H9 (cell line): ENCODE measurements at regions not wholly inside any gene's neighbourhood (a gene's known extent, or its start where the extent isn't known, plus 50 kb on each side); places are given as distances from the start of the nearest gene placed in this dataset.

Source experiments
- DNase-seq: peaks from one replicate; pipeline ENCODE4 v3.0.0-alpha.2; 2017
- H2AFZ ChIP-seq: one replicate; pipeline ENCODE4 v1.6.1; 2013; ENCODE audit warnings: mild to moderate bottlenecking, low read length, control low read depth, moderate library complexity
- H2AK5ac ChIP-seq: 2 replicates; pipeline ENCODE4 v1.6.1; 2013; ENCODE audit warnings: low read length, control low read depth, mixed read lengths; ENCODE audit not compliant: insufficient read length
- H2BK120ac ChIP-seq: one replicate; pipeline ENCODE4 v1.6.1; 2013; ENCODE audit warnings: low read depth, mild to moderate bottlenecking, low read length, control low read depth, inconsistent platforms; ENCODE audit not compliant: poor library complexity, severe bottlenecking
- H2BK12ac ChIP-seq: 2 replicates; pipeline ENCODE4 v1.6.1; 2013; ENCODE audit warnings: low read length, control low read depth, mixed read lengths, low read depth; ENCODE audit not compliant: insufficient read length
- H2BK15ac ChIP-seq: 2 replicates; pipeline ENCODE4 v1.6.1; 2013; ENCODE audit warnings: low read depth, low read length, control low read depth
- H2BK20ac ChIP-seq: one replicate; pipeline ENCODE4 v1.6.1; 2013; ENCODE audit warnings: low read depth, mild to moderate bottlenecking, low read length, control low read depth, inconsistent platforms; ENCODE audit not compliant: poor library complexity, severe bottlenecking
- H2BK5ac ChIP-seq: 2 replicates; pipeline ENCODE4 v1.6.1; 2013; ENCODE audit warnings: low read length, control low read depth, mixed read lengths; ENCODE audit not compliant: insufficient read length
- H3K14ac ChIP-seq: 2 replicates; pipeline ENCODE4 v1.6.1; 2013; ENCODE audit warnings: low read length, control low read depth; ENCODE audit not compliant: insufficient read depth
- H3K18ac ChIP-seq: 2 replicates; pipeline ENCODE4 v1.6.1; 2013; ENCODE audit warnings: low read depth, mild to moderate bottlenecking, mixed read lengths, low read length, control low read depth; ENCODE audit not compliant: insufficient read length
- H3K23ac ChIP-seq: 2 replicates; pipeline ENCODE4 v1.6.1; 2013; ENCODE audit warnings: low read length, control low read depth, mixed read lengths, low read depth; ENCODE audit not compliant: insufficient read length
- H3K23me2 ChIP-seq: 2 replicates; pipeline ENCODE4 v1.6.1; 2013; ENCODE audit warnings: low read depth, mild to moderate bottlenecking, mixed read lengths, low read length, control low read depth; ENCODE audit not compliant: insufficient read length, poor library complexity, severe bottlenecking
- H3K27ac ChIP-seq: 2 replicates; pipeline ENCODE4 v1.5.1; 2013; ENCODE audit warnings: low read length, control low read depth, mixed read lengths, low read depth; ENCODE audit not compliant: insufficient read length
- H3K27me3 ChIP-seq: 2 replicates; pipeline ENCODE4 v1.6.1; 2013; ENCODE audit warnings: low read length, control low read depth, inconsistent platforms; ENCODE audit not compliant: insufficient read depth
- H3K4ac ChIP-seq: 2 replicates; pipeline ENCODE4 v1.6.1; 2013; ENCODE audit warnings: low read depth, mild to moderate bottlenecking, control low read depth, inconsistent platforms, low read length, moderate library complexity
- H3K4me1 ChIP-seq: 2 replicates; pipeline ENCODE4 v1.6.1; 2013; ENCODE audit warnings: low read length, control low read depth, inconsistent platforms; ENCODE audit not compliant: insufficient read depth
- H3K4me2 ChIP-seq: 2 replicates; pipeline ENCODE4 v1.6.1; 2013; ENCODE audit warnings: low read length, control low read depth, mixed read lengths; ENCODE audit not compliant: insufficient read length, insufficient read depth
- H3K56ac ChIP-seq: 2 replicates; pipeline ENCODE4 v1.6.1; 2013; ENCODE audit warnings: low read depth, mild to moderate bottlenecking, mixed read lengths, low read length, control low read depth; ENCODE audit not compliant: insufficient read length
- H3K79me1 ChIP-seq: 2 replicates; pipeline ENCODE4 v1.6.1; 2013; ENCODE audit warnings: low read depth, mild to moderate bottlenecking, moderate library complexity, low read length, control low read depth, inconsistent platforms; ENCODE audit not compliant: insufficient read depth, poor library complexity, severe bottlenecking
- H3K79me2 ChIP-seq: 2 replicates; pipeline ENCODE4 v1.6.1; 2013; ENCODE audit warnings: low read length, control low read depth, inconsistent platforms; ENCODE audit not compliant: insufficient read depth
- H3K9ac ChIP-seq: 2 replicates; pipeline ENCODE4 v1.6.1; 2013; ENCODE audit warnings: low read length, control low read depth, mixed read lengths; ENCODE audit not compliant: insufficient read length; ENCODE audit errors: extremely low read depth
- H3K9me3 ChIP-seq: one replicate; pipeline ENCODE4 v1.6.1; 2013; ENCODE audit warnings: low read depth, low read length, inconsistent platforms; ENCODE audit not compliant: control insufficient read depth
- H3T11ph ChIP-seq: one replicate; pipeline ENCODE4 v1.6.1; 2013; ENCODE audit warnings: mild to moderate bottlenecking, low read length, control low read depth, inconsistent platforms
- H4K20me1 ChIP-seq: one replicate; pipeline ENCODE4 v1.6.1; 2013; ENCODE audit not compliant: control insufficient read depth, insufficient read length, insufficient read depth
- H4K5ac ChIP-seq: 2 replicates; pipeline ENCODE4 v1.6.1; 2013; ENCODE audit warnings: low read depth, mild to moderate bottlenecking, mixed read lengths, low read length, control low read depth; ENCODE audit not compliant: insufficient read length
- H4K8ac ChIP-seq: replicated peaks from 2 replicates; pipeline ENCODE4 v1.6.1; 2013; ENCODE audit warnings: low read length, control low read depth, mixed read lengths, low read depth; ENCODE audit not compliant: insufficient read length
- H4K91ac ChIP-seq: 2 replicates; pipeline ENCODE4 v1.6.1; 2013; ENCODE audit warnings: low read depth, mild to moderate bottlenecking, moderate library complexity, mixed read lengths, low read length, control low read depth; ENCODE audit not compliant: insufficient read length
- H3K27ac Mint-ChIP-seq, 3 experiments: 2 replicates in 2 of 3; 3 replicates in 1 of 3; pipeline ENCODE4 v1.8.0; 2020 to 2021; ENCODE audit warnings: mixed read lengths in 3 of 3, mild to moderate bottlenecking in 1 of 3, moderate library complexity in 1 of 3
- H3K27me3 Mint-ChIP-seq: 2 replicates; pipeline ENCODE4 v1.8.0; 2021; ENCODE audit warnings: low read depth, mild to moderate bottlenecking, moderate library complexity, mixed read lengths
- H3K36me3 Mint-ChIP-seq, 3 experiments: 2 replicates in 2 of 3; 3 replicates in 1 of 3; pipeline ENCODE4 v1.8.0; 2020 to 2021; ENCODE audit warnings: low read depth in 3 of 3, mixed read lengths in 3 of 3; ENCODE audit not compliant: insufficient read depth in 1 of 3
- H3K4me1 Mint-ChIP-seq, 2 experiments: 2 replicates each; pipeline ENCODE4 v1.8.0; 2020; ENCODE audit warnings: mixed read lengths in 2 of 2
- H3K4me3 Mint-ChIP-seq, 2 experiments: 2 replicates in 1 of 2; 3 replicates in 1 of 2; pipeline ENCODE4 v1.8.0; 2020 to 2021; ENCODE audit warnings: mild to moderate bottlenecking in 2 of 2, mixed read lengths in 2 of 2, moderate library complexity in 1 of 2
- H3K9me3 Mint-ChIP-seq, 2 experiments: 2 replicates in 1 of 2; 3 replicates in 1 of 2; pipeline ENCODE4 v1.8.0; 2020; ENCODE audit warnings: mild to moderate bottlenecking in 2 of 2, mixed read lengths in 2 of 2, moderate library complexity in 1 of 2
- WGBS: extraction: QIAGEN DNeasy Blood & Tissue Kit; methylation state at CpG from one replicate; pipeline ENCODE4 v1.1.7; 2013; ENCODE audit warnings: missing lambda C conversion rate, low lambda C conversion rate, mixed read lengths; ENCODE audit not compliant: insufficient read length; ENCODE audit errors: extremely low coverage; 5-methylcytosine and 5-hydroxymethylcytosine counted together
- TF ChIP-seq, protein P1 (sequence below): fragments of 200-600 bp; sonication (generic); conservative IDR thresholded peaks from 3 replicates; pipeline ENCODE4 v1.8.0; 2021; ENCODE audit warnings: antibody characterized with exemption, mild to moderate bottlenecking

DNA sequence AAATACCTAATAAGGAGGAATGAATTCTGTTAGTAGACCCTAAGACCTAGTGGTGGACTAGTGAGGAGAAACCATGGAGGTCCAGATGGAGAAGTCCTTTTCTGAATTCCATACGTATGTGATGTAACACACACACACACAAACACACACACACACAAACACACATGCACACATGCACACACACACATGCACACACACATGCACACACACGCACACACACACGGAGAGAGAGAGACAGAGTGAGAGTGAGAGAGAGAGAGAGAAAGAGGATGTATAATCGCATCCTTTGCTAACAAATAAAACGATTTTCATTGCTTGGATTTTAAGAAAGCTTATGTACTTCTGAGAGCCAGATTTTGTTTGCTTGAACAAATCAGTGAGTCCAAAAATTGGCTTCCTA lies 132.6 kb upstream of the CEP162 start:
- H3K4ac ChIP-seq = no peak overlapping the region
- no peak overlapping the region for H2AFZ ChIP-seq
- no peak overlapping the region for H3K14ac ChIP-seq
- TF ChIP-seq, protein P1, sequence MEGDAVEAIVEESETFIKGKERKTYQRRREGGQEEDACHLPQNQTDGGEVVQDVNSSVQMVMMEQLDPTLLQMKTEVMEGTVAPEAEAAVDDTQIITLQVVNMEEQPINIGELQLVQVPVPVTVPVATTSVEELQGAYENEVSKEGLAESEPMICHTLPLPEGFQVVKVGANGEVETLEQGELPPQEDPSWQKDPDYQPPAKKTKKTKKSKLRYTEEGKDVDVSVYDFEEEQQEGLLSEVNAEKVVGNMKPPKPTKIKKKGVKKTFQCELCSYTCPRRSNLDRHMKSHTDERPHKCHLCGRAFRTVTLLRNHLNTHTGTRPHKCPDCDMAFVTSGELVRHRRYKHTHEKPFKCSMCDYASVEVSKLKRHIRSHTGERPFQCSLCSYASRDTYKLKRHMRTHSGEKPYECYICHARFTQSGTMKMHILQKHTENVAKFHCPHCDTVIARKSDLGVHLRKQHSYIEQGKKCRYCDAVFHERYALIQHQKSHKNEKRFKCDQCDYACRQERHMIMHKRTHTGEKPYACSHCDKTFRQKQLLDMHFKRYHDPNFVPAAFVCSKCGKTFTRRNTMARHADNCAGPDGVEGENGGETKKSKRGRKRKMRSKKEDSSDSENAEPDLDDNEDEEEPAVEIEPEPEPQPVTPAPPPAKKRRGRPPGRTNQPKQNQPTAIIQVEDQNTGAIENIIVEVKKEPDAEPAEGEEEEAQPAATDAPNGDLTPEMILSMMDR = no peak
- no CpG with 5 or more reads among the region's 5 CpGs for WGBS
- H3K9ac ChIP-seq = no peak overlapping the region
- H4K20me1 ChIP-seq = no peaks in the 10 kb centered on the region
- H2BK15ac ChIP-seq = no peak overlapping the region
- no peak overlapping the region for H3K4me3 Mint-ChIP-seq
- no peak overlapping the region for H3K27ac Mint-ChIP-seq
- no peak overlapping the region for H2BK12ac ChIP-seq
- H3T11ph ChIP-seq = no peak overlapping the region
- no peak overlapping the region for H2BK5ac ChIP-seq
- H3K56ac ChIP-seq = no peak overlapping the region
- no peaks in the 10 kb centered on the region for H3K23me2 ChIP-seq
- H3K4me1 ChIP-seq = no peaks in the 10 kb centered on the region
- H3K4me2 ChIP-seq = no peak overlapping the region
- H3K9me3 Mint-ChIP-seq = peaks cover 3% of the 10 kb centered on the region in 2 experiments; a peak in 2 of 5 replicates
- H3K79me1 ChIP-seq = no peaks in the 10 kb centered on the region
- no peak overlapping the region for H2BK120ac ChIP-seq
- no peak overlapping the region for H2BK20ac ChIP-seq
- H4K91ac ChIP-seq = no peak overlapping the region
- no peak overlapping the region for H3K23ac ChIP-seq
- H4K8ac ChIP-seq = no peak overlapping the region
- no peak overlapping the region for H3K18ac ChIP-seq
- no peak for DNase-seq
- H3K79me2 ChIP-seq = no peaks in the 10 kb centered on the region
- no peak overlapping the region for H4K5ac ChIP-seq
- H3K27ac ChIP-seq = no peak overlapping the region
- no peaks in the 10 kb centered on the region; the same call in 1 of the 2 replicates for H3K27me3 Mint-ChIP-seq
- H3K4me1 Mint-ChIP-seq = no peaks in the 10 kb centered on the region
- no peak overlapping the region for H2AK5ac ChIP-seq
- no peaks in the 10 kb centered on the region for H3K9me3 ChIP-seq
- H3K27me3 ChIP-seq = no peaks in the 10 kb centered on the region
- no peaks in the 10 kb centered on the region for H3K36me3 Mint-ChIP-seq
